CD8-positive, alpha-beta memory T cell (primary cell): ENCODE measurements at regions not wholly inside any gene's neighbourhood (a gene's known extent, or its start where the extent isn't known, plus 50 kb on each side); places are given as distances from the start of the nearest gene placed in this dataset.
"Not testable (repeated sequence)": the region's sequence is repeated elsewhere in the genome, so short reads cannot be mapped to it uniquely, and the experiment has no call there.

Source experiments
- CTCF ChIA-PET: fragments of 350-600 bp; sonication (Branson Sonifier 250); formaldehyde crosslinking; loops from one replicate; lab custom pipeline; 2021; ENCODE audit warnings: antibody characterized with exemption; lab: Charles Lee
- POLR2A ChIA-PET: fragments of 350-600 bp; sonication (Branson Sonifier 250); formaldehyde crosslinking; loops from one replicate; lab custom pipeline; 2021; ENCODE audit warnings: antibody characterized with exemption; lab: Charles Lee
- DNase-seq, 5 donors: peaks; one replicate each; pipeline versions ENCODE4 v3.0.0 to v3.0.0-alpha.2; 2020 to 2022; ENCODE audit warnings: mixed read lengths in 1 of 5
- H3K27ac ChIP-seq: one replicate; pipeline ENCODE4 v1.7.0; 2013; ENCODE audit warnings: low read depth, mild to moderate bottlenecking, low read length, moderate library complexity
- H3K27me3 ChIP-seq: 2 replicates; pipeline ENCODE4 v1.7.0; 2013; ENCODE audit warnings: low read length, mild to moderate bottlenecking; ENCODE audit not compliant: insufficient read depth, poor library complexity, severe bottlenecking
- H3K36me3 ChIP-seq: 2 replicates; pipeline ENCODE4 v1.7.0; 2013; ENCODE audit warnings: mild to moderate bottlenecking, low read length, moderate library complexity; ENCODE audit not compliant: insufficient read depth
- H3K4me1 ChIP-seq: 2 replicates; pipeline ENCODE4 v1.7.0; 2013; ENCODE audit warnings: mild to moderate bottlenecking, low read length, moderate library complexity; ENCODE audit not compliant: insufficient read depth
- H3K4me3 ChIP-seq: 2 replicates; pipeline ENCODE4 v1.7.0; 2013; ENCODE audit warnings: mild to moderate bottlenecking, low read length
- H3K9me3 ChIP-seq: 2 replicates; pipeline ENCODE4 v1.7.0; 2013; ENCODE audit warnings: mild to moderate bottlenecking, low read length
- H3K27ac Mint-ChIP-seq, 8 donors: one replicate each; pipeline ENCODE4 v1.8.0; 2020 to 2021; ENCODE audit warnings: mixed read lengths in 8 of 8, mild to moderate bottlenecking in 6 of 8, inconsistent platforms in 3 of 8, moderate library complexity in 3 of 8
- H3K27me3 Mint-ChIP-seq, 2 donors: one replicate each; pipeline ENCODE4 v1.8.0; 2020 to 2021; ENCODE audit warnings: mixed read lengths in 2 of 2, mild to moderate bottlenecking in 1 of 2, moderate library complexity in 1 of 2
- H3K36me3 Mint-ChIP-seq, 3 donors: one replicate each; pipeline ENCODE4 v1.8.0; 2020 to 2021; ENCODE audit warnings: mixed read lengths in 3 of 3, inconsistent platforms in 1 of 3, mild to moderate bottlenecking in 1 of 3
- H3K4me1 Mint-ChIP-seq, 3 donors: one replicate each; pipeline ENCODE4 v1.8.0; 2020 to 2021; ENCODE audit warnings: mixed read lengths in 3 of 3, inconsistent platforms in 1 of 3, mild to moderate bottlenecking in 1 of 3
- H3K4me3 Mint-ChIP-seq, 7 donors: one replicate each; pipeline ENCODE4 v1.8.0; 2020 to 2021; ENCODE audit warnings: mixed read lengths in 7 of 7, mild to moderate bottlenecking in 6 of 7, moderate library complexity in 4 of 7, inconsistent platforms in 2 of 7
- H3K9me3 Mint-ChIP-seq, 5 donors: one replicate each; pipeline ENCODE4 v1.8.0; 2020 to 2022; ENCODE audit warnings: mixed read lengths in 5 of 5, mild to moderate bottlenecking in 3 of 5, moderate library complexity in 2 of 5, inconsistent platforms in 1 of 5

DNA sequence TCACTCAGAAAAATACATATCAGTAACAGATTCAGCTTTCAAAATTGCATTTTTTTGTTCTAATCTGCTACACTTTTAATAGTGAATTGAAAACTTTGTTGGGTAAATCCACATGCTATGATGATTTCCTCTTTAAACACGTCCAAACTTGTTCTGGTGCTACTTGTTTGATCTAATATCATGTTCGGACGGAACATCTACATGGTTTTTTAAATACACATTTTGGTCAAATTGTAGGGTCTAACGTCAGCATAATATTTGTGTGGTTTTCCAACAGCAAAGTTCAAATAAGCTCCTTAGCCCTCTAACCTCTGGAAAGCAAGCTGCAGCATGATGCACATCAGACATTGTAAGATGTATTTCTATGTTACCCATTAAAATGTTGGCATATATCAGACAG, 98.5 kb upstream of the OSTN start:
- H3K4me3 ChIP-seq = no peak overlapping the region
- no peaks in the 10 kb centered on the region for H3K4me1 Mint-ChIP-seq
- H3K36me3 ChIP-seq = no peaks in the 10 kb centered on the region
- H3K9me3 ChIP-seq = no peaks in the 10 kb centered on the region
- no peaks in the 10 kb centered on the region for H3K36me3 Mint-ChIP-seq
- DNase-seq = no peak
- H3K27ac Mint-ChIP-seq = no peak overlapping the region
- no peaks in the 10 kb centered on the region for H3K4me1 ChIP-seq
- no peak overlapping the region for H3K4me3 Mint-ChIP-seq
- H3K27me3 ChIP-seq = no peaks in the 10 kb centered on the region
- ChIA-PET CTCF (no interaction called here), POLR2A (no interaction called here)
- H3K27me3 Mint-ChIP-seq = no peaks in the 10 kb centered on the region
- H3K27ac ChIP-seq = no peak overlapping the region
- peaks cover 0 to 19% (median 7%) of the 10 kb centered on the region in 5 donors for H3K9me3 Mint-ChIP-seq

DNA sequence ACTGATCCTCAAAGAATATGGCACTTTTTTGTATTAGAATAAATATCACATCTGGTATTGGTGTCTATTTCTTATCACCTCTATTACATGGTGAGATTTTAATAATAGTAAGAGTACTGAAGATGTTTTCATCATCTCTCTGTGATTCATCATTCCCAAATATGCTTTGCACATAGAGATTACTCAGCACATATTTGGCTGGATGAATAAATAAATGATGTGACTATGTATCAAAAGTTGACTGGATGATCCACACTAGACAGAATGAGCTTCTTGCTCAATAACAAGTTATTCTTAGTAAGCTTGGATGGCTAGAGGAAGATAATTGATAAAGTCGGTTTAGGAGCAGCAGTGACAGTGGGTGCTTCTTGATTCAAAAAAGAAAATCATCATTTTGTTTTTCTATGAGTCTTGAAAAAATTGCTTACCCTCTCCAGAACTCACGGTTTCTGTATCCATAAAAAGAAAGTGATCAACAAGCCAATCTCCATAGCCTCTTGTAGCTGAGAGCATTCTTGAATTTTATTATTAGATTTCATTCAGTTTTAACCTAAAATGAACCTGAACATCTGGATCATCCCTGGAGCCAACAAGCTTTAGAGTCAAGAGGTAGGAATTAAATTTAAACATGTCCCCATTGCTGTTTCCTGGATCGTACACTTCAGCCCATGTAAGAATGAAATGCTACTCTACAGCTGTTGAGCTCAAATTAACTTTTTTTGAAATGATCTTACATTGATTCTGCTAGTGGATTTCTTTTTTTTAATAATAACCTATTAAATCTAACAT, 104.8 kb upstream of the OSTN start:
- H3K4me1 ChIP-seq = no peaks in the 10 kb centered on the region
- no peak overlapping the region for H3K4me3 ChIP-seq
- no peak overlapping the region for H3K27ac Mint-ChIP-seq
- CTCF ChIA-PET = no interaction called here
- POLR2A ChIA-PET = no interaction called here
- H3K9me3 Mint-ChIP-seq = peaks cover 0 to 4% (median 0%) of the 10 kb centered on the region in 5 donors
- no peaks in the 10 kb centered on the region for H3K36me3 Mint-ChIP-seq
- no peak for DNase-seq
- no peaks in the 10 kb centered on the region for H3K9me3 ChIP-seq
- H3K4me3 Mint-ChIP-seq = no peak overlapping the region
- H3K27ac ChIP-seq = no peak overlapping the region
- H3K27me3 ChIP-seq = no peaks in the 10 kb centered on the region
- H3K4me1 Mint-ChIP-seq = no peaks in the 10 kb centered on the region
- H3K27me3 Mint-ChIP-seq = no peaks in the 10 kb centered on the region
- no peaks in the 10 kb centered on the region for H3K36me3 ChIP-seq

- Histone ChIP-seq H3K36me3 (no peaks in the 10 kb centered on the region), H3K4me3 (no peak overlapping the region), H3K9me3 (no peaks in the 10 kb centered on the region), H3K4me1 (no peaks in the 10 kb centered on the region), H3K27ac (no peak overlapping the region), H3K27me3 (no peaks in the 10 kb centered on the region)
- H3K4me3 Mint-ChIP-seq = no peak overlapping the region
- no peaks in the 10 kb centered on the region for H3K4me1 Mint-ChIP-seq
- no peak for DNase-seq
- ChIA-PET CTCF (no interaction called here), POLR2A (no interaction called here)
- H3K27me3 Mint-ChIP-seq = no peaks in the 10 kb centered on the region
- no peaks in the 10 kb centered on the region for H3K36me3 Mint-ChIP-seq
- peaks cover 0 to 3% (median 0%) of the 10 kb centered on the region in 5 donors for H3K9me3 Mint-ChIP-seq
- H3K27ac Mint-ChIP-seq = no peak overlapping the region
These were observed 111.7 kb upstream of the OSTN start for GRCh38 chr3:191087391-191087790.

- H3K9me3 ChIP-seq = no peaks in the 10 kb centered on the region
- Mint-ChIP-seq H3K9me3 (peaks cover 0 to 9% (median 6%) of the 10 kb centered on the region in 5 donors), H3K27ac (no peak overlapping the region), H3K27me3 (no peaks in the 10 kb centered on the region), H3K36me3 (no peaks in the 10 kb centered on the region), H3K4me1 (no peaks in the 10 kb centered on the region), H3K4me3 (no peak overlapping the region)
- no peaks in the 10 kb centered on the region for H3K36me3 ChIP-seq
- POLR2A ChIA-PET = no interaction called here
- H3K27ac ChIP-seq = no peak overlapping the region
- no peaks in the 10 kb centered on the region for H3K27me3 ChIP-seq
- CTCF ChIA-PET = no interaction called here
- H3K4me3 ChIP-seq = no peak overlapping the region
- no peaks in the 10 kb centered on the region for H3K4me1 ChIP-seq
- DNase-seq = no peak
These were observed 114.0 kb upstream of the OSTN start for GRCh38 chr3:191085091-191085490.

- H3K4me1 Mint-ChIP-seq, H3K27me3 ChIP-seq, H3K4me3 Mint-ChIP-seq, H3K27ac ChIP-seq, H3K4me3 ChIP-seq, DNase-seq, H3K27me3 Mint-ChIP-seq, POLR2A ChIA-PET, H3K9me3 ChIP-seq, H3K36me3 Mint-ChIP-seq, CTCF ChIA-PET, H3K36me3 ChIP-seq, H3K4me1 ChIP-seq, H3K27ac Mint-ChIP-seq: not testable (repeated sequence)
- peaks cover 8 to 20% (median 12%) of the 10 kb centered on the region in 5 donors for H3K9me3 Mint-ChIP-seq
These were observed 120.1 kb upstream of the OSTN start for GRCh38 chr3:191078913-191079312.

GRCh38 chr3:191076903-191077552, 122.0 kb upstream of the OSTN start:
- no peaks in the 10 kb centered on the region for H3K4me1 Mint-ChIP-seq
- H3K9me3 ChIP-seq = no peaks in the 10 kb centered on the region
- H3K27me3 Mint-ChIP-seq = peaks cover 0 to 1% of the 10 kb centered on the region in 2 donors
- H3K27ac Mint-ChIP-seq = no peak overlapping the region
- no peaks in the 10 kb centered on the region for H3K27me3 ChIP-seq
- ChIA-PET POLR2A (no interaction called here), CTCF (no interaction called here)
- no peak overlapping the region for H3K4me3 Mint-ChIP-seq
- H3K36me3 ChIP-seq = no peaks in the 10 kb centered on the region
- H3K27ac ChIP-seq = no peak overlapping the region
- no peak overlapping the region for H3K4me3 ChIP-seq
- no peaks in the 10 kb centered on the region for H3K36me3 Mint-ChIP-seq
- H3K4me1 ChIP-seq = no peaks in the 10 kb centered on the region
- no peak for DNase-seq
- peaks cover 8 to 16% (median 12%) of the 10 kb centered on the region in 5 donors for H3K9me3 Mint-ChIP-seq

- POLR2A ChIA-PET = no interaction called here
- H3K4me1 ChIP-seq = no peaks in the 10 kb centered on the region
- H3K4me3 Mint-ChIP-seq = no peak overlapping the region
- H3K27ac ChIP-seq = no peak overlapping the region
- H3K27me3 Mint-ChIP-seq = peaks cover 0 to 1% of the 10 kb centered on the region in 2 donors
- no peak overlapping the region for H3K27ac Mint-ChIP-seq
- no peak overlapping the region for H3K4me3 ChIP-seq
- no peaks in the 10 kb centered on the region for H3K36me3 ChIP-seq
- CTCF ChIA-PET = no interaction called here
- peaks cover 2 to 12% (median 9%) of the 10 kb centered on the region in 5 donors for H3K9me3 Mint-ChIP-seq
- H3K36me3 Mint-ChIP-seq = no peaks in the 10 kb centered on the region
- no peaks in the 10 kb centered on the region for H3K9me3 ChIP-seq
- no peaks in the 10 kb centered on the region for H3K4me1 Mint-ChIP-seq
- no peaks in the 10 kb centered on the region for H3K27me3 ChIP-seq
- DNase-seq = no peak
These were observed 124.5 kb upstream of the OSTN start for GRCh38 chr3:191074511-191074910.

GRCh38 chr3:191070762-191071403, 128.2 kb upstream of the OSTN start:
- Histone ChIP-seq H3K27me3 (no peaks in the 10 kb centered on the region), H3K4me3 (no peak overlapping the region), H3K27ac (no peak overlapping the region), H3K36me3 (no peaks in the 10 kb centered on the region), H3K4me1 (no peaks in the 10 kb centered on the region), H3K9me3 (no peaks in the 10 kb centered on the region)
- Mint-ChIP-seq H3K36me3 (no peaks in the 10 kb centered on the region), H3K27me3 (no peaks in the 10 kb centered on the region), H3K4me1 (no peaks in the 10 kb centered on the region), H3K4me3 (no peak overlapping the region), H3K27ac (no peak overlapping the region), H3K9me3 (peaks cover 0 to 5% (median 2%) of the 10 kb centered on the region in 5 donors)
- no peak for DNase-seq
- ChIA-PET CTCF (no interaction called here), POLR2A (no interaction called here)
